UCSD-AML1 (cell line): ENCODE measurements at regions not wholly inside any gene's neighbourhood (a gene's known extent, or its start where the extent isn't known, plus 50 kb on each side); places are given as distances from the start of the nearest gene placed in this dataset.

Source experiments
- DNase-seq: peaks from one replicate; lab custom pipeline; 2025; ENCODE audit not compliant: unreplicated experiment; lab: John Stamatoyannopoulos, UW

DNA sequence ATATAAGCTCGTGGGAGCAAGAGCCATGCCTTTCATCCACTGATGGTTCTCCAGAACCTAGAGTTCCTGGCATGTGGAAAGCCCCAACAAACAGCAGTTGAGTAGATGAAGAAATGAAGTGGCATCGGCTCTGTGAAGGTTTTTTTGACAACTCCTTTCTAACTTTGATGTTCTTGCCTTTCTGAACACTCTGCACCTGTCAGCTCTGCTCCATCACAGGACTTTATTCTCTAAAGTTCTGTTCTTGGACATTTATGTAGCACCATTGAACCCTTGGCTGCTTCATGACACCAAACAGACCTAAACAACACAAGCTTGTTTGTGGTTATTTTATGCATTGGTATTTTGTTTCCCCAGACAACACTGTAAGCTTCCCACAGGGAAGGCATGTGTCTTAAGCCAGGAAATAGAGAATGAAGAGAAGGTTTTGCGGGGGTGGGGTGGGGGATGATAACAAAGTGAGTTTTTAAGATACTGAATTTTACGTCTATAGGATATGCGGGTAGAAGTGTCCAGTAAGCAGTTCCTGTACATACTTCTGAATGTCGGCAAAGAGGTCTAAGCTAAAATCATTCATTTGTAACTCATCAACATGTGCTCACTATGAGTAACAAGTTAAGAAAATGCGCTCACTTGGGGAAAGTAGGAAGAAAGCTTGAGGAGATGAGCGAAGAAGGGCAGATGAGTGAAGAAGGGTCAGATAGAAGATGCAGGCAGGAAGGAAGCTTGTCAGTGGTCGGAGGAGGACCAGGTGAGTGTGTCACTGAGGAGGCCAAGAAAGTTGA, 146.0 kb upstream of the PLEKHG7 start:
- no peak for DNase-seq

DNA sequence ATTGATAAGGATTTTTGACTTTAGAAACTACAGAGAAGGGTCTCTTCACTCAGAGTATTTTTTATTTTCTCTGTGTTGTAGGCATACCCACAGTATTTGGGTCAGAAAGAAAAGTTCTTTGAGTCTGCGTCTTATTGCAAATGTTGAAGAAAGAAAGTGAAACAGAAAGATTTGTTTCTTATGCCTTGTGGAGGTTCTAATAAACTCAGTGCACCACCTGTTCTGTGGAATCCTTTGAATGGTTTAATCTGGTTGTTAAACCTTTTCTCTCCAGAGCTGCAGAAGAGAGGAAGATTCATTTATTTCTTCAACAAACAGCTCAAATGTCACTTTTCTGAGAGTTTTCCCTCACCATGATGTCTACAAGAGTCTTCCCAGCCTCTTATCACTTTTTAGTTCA, 146.6 kb upstream of the PLEKHG7 start:
- no peak for DNase-seq

- no peak for DNase-seq
Observed at GRCh38 chr12:92554158-92555073, 148.4 kb upstream of the PLEKHG7 start.

- DNase-seq = peak; percentile 34
Observed at GRCh38 chr12:92553389-92553788, 149.4 kb upstream of the PLEKHG7 start.

DNA sequence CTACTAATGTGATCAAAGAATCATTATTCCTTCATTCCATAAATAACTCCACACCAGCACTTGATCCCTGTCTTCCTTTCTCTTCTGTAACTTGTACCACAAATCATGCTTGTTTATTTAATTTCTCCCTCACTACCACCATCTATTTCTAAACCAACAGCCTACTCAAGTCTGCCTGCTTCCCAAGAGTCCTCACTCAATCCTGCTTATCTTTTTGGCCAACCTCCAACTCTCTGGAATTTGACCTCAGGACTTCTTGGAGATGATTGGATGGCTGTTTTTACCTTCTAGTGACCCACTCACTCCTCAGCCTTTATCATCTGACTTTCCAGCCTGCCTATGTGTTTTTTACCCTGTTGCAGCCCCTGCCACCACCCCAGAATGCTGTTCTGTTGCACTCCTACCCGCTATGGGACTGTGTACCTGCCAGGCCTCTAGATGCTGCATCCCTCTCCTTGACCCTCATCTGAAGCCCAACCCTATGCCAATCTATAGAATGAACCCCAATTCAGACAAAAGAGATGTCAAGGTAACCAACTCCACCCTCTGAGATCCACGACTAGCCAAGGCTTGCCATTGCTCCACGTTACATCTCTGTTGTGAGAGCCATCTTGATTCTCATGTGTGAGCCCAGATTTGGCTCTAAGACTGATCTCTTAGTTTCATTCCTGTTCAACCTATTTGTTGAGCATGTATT, 150.2 kb upstream of the PLEKHG7 start:
- no peak for DNase-seq

- DNase-seq = no peak
Observed at GRCh38 chr12:92551853-92552397, 150.9 kb upstream of the PLEKHG7 start.

- no peak for DNase-seq
Observed at GRCh38 chr12:92551210-92551609, 151.6 kb upstream of the PLEKHG7 start.

GRCh38 chr12:92550661-92551060, 152.1 kb upstream of the PLEKHG7 start:
- no peak for DNase-seq

DNA sequence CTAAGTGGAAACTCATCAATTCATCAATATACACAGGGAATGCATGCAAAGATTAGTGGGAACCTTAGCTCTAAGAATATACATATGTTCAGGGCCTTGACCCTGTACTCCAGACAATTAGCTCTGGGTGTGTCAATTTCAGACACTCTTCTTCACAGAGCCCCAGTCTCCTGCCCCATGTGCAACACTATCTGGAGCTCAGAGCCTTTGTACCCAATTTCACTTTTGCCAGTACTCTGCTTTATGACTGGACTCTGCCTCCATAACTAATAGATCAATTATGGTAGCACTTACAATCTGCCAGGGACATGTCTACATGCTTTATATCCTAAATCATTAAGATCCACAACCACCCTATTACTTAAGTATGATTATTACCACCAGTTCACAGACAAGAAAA, 152.5 kb upstream of the PLEKHG7 start:
- no peak for DNase-seq

DNA sequence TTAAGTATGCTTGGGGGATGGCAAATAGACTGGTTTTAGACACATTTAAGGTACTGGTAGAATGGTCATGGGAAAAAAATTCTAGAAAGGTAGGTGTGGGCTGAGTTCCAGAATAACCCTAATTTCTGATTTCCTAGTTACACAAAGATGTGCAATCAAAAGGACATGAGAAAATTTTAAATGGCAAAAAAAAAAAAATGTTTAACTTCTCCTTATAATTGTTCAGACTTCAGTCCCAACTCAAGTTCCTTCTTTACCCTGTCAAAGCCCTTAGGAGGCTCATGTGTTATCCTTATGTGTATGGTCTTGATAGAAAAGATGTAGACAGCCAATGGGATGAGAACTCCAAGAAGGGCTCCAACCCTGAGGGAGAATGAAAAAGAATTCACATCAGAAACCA, 153.3 kb upstream of the PLEKHG7 start:
- no peak for DNase-seq

DNA sequence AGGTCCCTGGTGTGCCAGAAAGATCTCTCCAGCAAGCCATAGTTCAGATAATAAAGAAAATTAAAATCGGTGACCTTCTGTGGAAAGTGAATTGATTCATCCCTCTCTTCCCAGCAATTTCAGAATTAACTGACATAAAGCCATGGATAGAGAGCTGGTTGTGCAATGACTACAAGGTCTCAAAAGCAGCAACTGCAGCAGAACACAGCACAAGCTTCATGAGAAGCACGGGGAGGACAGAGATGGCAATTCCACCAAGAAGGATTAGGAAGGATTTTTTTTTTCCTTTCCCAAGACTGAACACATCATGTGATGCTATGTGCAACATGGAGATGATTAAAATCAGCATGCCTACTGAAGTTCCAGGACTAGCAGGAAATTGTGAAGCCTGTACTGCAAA, 154.9 kb upstream of the PLEKHG7 start:
- no peak for DNase-seq

DNA sequence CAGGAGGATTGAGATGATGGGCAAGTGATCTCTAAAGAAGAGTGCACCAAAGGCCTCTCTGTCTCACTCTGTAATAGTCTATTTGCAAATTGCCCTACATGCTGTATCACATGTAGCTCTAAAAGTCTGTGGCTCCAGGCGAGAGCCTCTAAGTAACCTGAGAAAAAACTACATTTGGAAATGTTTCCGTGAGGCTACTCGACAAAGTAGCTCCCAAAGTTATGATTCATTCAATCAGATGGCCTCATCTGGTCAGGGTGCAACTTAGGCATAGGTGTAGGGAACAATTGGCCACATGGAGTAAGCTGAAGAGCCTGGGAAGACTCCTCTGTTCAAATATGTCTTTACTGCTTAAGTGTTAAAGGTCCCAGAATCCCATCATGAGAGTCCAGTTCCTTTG, 155.4 kb upstream of the PLEKHG7 start:
- DNase-seq = no peak

DNA sequence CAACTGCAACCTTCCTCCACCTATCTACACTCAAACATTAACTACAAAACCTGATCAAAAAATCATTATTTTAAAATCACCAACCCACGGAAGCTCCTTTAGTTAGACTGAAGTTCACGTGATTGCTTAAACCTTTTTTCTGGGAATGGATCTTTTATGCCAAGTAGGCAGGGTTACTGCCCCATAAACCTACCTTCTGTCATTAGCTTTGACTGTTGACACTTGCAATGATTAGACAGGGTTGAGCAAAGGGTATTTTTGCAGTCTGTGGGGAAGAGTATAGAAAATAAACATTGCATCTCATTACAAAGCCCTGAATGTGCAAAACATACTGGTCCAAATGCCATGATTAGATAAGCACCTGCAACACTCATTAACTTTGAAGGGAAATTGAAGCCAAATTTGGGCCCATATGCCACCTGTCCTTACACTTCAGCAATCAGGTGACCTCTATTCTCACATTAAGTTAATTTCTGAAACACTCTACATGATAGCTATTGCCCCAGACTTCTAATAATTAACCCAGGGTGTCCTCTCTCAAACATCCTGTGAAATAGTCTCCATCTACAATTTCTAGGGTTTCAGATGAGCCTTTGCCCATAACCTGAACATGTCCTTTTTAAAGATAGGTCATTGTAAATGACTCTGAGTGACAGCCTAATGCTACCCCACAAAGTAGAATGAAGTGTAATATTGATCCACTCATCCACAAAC, 156.0 kb upstream of the PLEKHG7 start:
- no peak for DNase-seq

GRCh38 chr12:92546259-92546634, 156.5 kb upstream of the PLEKHG7 start:
- DNase-seq = no peak

DNA sequence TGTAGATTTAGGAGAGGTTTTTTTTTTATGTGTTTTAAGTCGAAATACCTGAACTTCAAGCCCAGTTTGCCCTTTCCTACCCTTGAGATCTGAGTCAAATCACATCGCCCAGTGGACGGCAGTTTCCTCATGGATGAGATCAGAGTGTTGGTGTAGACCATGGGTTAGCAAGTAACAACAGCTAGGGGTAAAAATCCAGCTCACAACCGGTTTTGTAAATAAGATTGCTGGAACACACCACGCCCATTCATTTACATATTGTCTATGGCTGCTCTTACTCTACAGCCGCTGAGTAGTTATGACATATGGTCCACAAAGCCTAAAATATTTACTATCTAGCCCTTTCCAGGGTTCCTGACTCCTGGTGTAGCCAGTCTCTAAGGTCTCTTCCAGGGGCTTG, 158.5 kb upstream of the PLEKHG7 start:
- DNase-seq = no peak

DNA sequence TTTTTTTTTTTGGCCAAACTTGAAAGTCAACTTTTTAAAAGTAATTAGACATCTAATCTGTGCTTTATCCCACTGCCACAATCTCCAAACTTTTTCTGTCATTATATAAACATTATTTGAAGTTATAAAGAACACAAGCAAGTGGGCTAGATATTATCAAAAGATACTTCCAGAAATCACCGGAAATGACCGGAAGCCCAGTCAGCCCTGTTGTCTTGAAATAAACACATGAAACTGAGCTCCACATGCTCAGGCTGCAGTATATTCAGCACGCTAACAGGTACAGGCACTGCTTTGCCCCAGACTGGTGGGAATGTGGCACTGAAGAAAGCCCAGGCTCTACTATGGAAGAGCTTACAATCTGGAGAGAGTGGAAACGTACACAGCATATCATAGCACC, 158.9 kb upstream of the PLEKHG7 start:
- no peak for DNase-seq

DNA sequence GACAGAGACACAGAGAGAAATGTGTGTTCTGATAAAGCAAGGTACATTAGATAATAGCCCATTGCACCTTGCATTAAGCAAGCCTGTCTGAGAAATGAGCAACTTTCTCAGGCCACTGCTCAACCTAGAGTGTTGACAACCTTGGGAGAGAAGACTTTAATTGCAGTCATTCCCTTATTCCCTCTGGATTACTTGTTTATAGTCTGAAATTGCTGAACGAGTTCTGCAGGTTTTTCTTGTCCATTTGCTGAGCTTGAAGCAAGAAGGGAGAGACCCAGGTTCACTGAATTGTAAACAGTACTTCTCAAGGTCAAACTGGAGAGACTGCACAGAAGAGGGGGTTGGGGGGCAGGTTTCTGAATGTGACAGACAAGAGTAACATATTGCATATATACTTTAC, 159.4 kb upstream of the PLEKHG7 start:
- DNase-seq = no peak

DNA sequence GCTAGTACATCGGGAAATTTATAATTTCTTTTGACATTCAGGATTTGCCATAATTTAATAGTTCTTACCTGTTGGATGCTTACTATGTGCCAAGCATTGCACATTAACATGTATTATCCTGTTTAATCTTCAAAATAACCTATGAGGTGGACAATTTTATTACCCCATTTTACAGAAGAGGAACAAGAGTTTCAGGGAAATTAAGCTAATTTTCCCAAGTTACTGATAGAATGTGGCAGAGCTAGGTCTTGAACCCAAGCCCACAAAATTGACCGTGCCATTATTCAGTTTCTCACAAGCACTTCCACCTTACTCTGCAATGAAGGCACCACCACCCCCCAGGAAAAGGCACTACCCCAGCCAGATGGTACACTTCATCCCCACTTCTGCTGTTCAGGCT, 161.1 kb upstream of the PLEKHG7 start:
- no peak for DNase-seq

GRCh38 chr12:92540782-92541423, 161.9 kb upstream of the PLEKHG7 start:
- peak; percentile 37 for DNase-seq
